Astrocyte of the spinal cord (primary cell): ENCODE measurements at regions not wholly inside any gene's neighbourhood (a gene's known extent, or its start where the extent isn't known, plus 50 kb on each side); places are given as distances from the start of the nearest gene placed in this dataset.
"Not testable (repeated sequence)": the region's sequence is repeated elsewhere in the genome, so short reads cannot be mapped to it uniquely, and the experiment has no call there.

ENCODE experiments used
- DNase-seq: peaks from one replicate; pipeline ENCODE4 v3.0.0; 2011; ENCODE audit warnings: low read depth, low spot score
- H3K4me3 ChIP-seq: 2 replicates; pipeline ENCODE4 v1.5.1; 2011; ENCODE audit warnings: low read depth, mild to moderate bottlenecking, low read length, moderate library complexity
- CTCF ChIP-seq: IDR thresholded peaks from 2 replicates; pipeline ENCODE4 v1.5.1; 2012; ENCODE audit warnings: low read depth, mild to moderate bottlenecking, low read length, inconsistent platforms
- in situ Hi-C: cut with HindIII; loops from 2 replicates; pipeline ENCODE4 v1.10.0; 2017; ENCODE audit warnings: low sequenced_read_pairs

GRCh38 chr10:53183733-53184132 is 411.1 kb upstream of the MBL2 start:
- in situ Hi-C loops: no loop called here
- no peak for TF ChIP-seq CTCF

GRCh38 chr10:53177468-53177867 is 404.9 kb upstream of the MBL2 start:
- H3K4me3 ChIP-seq: no peak overlapping the region
- in situ Hi-C loops: no loop called here
- DNase-seq: no peak
- TF ChIP-seq CTCF: no peak

More at GRCh38 chr10:53183733-53184132, 411.1 kb upstream of the MBL2 start:
- no peak overlapping the region for H3K4me3 ChIP-seq
- DNase-seq: no peak

- TF ChIP-seq CTCF: no peak
- in situ Hi-C loops: no loop called here
- no peak overlapping the region for H3K4me3 ChIP-seq
- no peak for DNase-seq
Measured at GRCh38 chr10:53166325-53166724, 393.7 kb upstream of the MBL2 start.

GRCh38 chr10:53162856-53163255 is 390.3 kb upstream of the MBL2 start:
- no peak for TF ChIP-seq CTCF
- no peak overlapping the region for H3K4me3 ChIP-seq
- no peak for DNase-seq
- in situ Hi-C loops: no loop called here

GRCh38 chr10:53161231-53161630 is 388.6 kb upstream of the MBL2 start:
- no peak overlapping the region for H3K4me3 ChIP-seq
- in situ Hi-C loops: no loop called here
- TF ChIP-seq CTCF: no peak
- DNase-seq: no peak

GRCh38 chr10:53155674-53156073 is 383.1 kb upstream of the MBL2 start:
- H3K4me3 ChIP-seq, in situ Hi-C loops, DNase-seq: not testable (repeated sequence)

- in situ Hi-C loops: no loop called here
- H3K4me3 ChIP-seq: no peak overlapping the region
- no peak for TF ChIP-seq CTCF
- no peak for DNase-seq
Measured at GRCh38 chr10:53153831-53154230, 381.2 kb upstream of the MBL2 start.
